Left ventricle myocardium inferior (tissue), 1 donor: ENCODE measurements at regions not wholly inside any gene's neighbourhood (a gene's known extent, or its start where the extent isn't known, plus 50 kb on each side); places are given as distances from the start of the nearest gene placed in this dataset.

Source experiments
- DNase-seq: peaks from one replicate; pipeline ENCODE4 v3.0.0-alpha.2; 2020
- H3K27ac ChIP-seq: fragments of 200-600 bp; replicated peaks from 2 replicates; pipeline ENCODE4 v1.8.0; 2021
- H3K27me3 ChIP-seq: fragments of 200-600 bp; 2 replicates; pipeline ENCODE4 v1.8.0; 2021; ENCODE audit warnings: low read depth
- H3K36me3 ChIP-seq: fragments of 200-600 bp; 2 replicates; pipeline ENCODE4 v1.8.0; 2021
- H3K4me1 ChIP-seq: fragments of 200-600 bp; 2 replicates; pipeline ENCODE4 v1.8.0; 2021
- H3K4me3 ChIP-seq: fragments of 200-600 bp; 2 replicates; pipeline ENCODE4 v1.8.0; 2021; ENCODE audit warnings: mild to moderate bottlenecking, moderate library complexity
- H3K9me3 ChIP-seq: fragments of 200-600 bp; replicated peaks from 2 replicates; pipeline ENCODE4 v1.8.0; 2021
- intact Hi-C: fragments of 100-400 bp; cut with micrococcal nuclease; formaldehyde crosslinking; loops from one replicate; pipeline ENCODE4 v1.11.0; 2022
- TF ChIP-seq, protein P1 (sequence below): fragments of 200-600 bp; IDR thresholded peaks from 2 replicates; pipeline ENCODE4 v1.8.0; 2021; ENCODE audit warnings: antibody characterized with exemption, mild to moderate bottlenecking, borderline replicate concordance
- donor health status: DM: no; HTN: yes; CAD: no; lungs with severe emphysema.

DNA sequence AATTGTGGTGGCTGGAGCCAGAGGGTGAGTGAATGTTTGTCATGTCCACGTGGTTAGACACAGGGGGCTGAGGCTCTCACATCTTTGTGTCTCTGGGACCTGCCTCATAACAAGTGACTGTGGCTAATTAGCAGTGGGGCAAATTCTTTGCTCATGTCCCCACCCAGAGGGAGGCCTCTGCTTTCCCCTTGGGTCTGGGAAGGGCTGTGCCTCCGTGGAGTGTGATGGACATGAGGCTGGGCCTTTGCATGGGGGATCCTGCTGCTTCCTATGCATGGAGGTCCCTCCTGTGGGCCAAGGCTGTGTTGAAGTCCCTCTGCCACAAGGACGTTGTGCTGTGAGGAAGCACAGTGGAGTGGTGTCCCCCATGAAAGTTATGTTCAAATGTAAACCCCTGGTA is 327.4 kb upstream of the SHH start:
- DNase-seq: no peak
- H3K9me3 ChIP-seq: peaks cover 13% of the 10 kb centered on the region

GRCh38 chr7:156139112-156139511 is 326.8 kb upstream of the SHH start:
- H3K4me1 ChIP-seq: no peaks in the 10 kb centered on the region
- H3K27ac ChIP-seq: no peak overlapping the region
- no peaks in the 10 kb centered on the region for H3K36me3 ChIP-seq
- intact Hi-C loops: no loop called here
- peaks cover 67% of the 10 kb centered on the region for H3K27me3 ChIP-seq
- H3K4me3 ChIP-seq: no peak overlapping the region
- peaks cover 13% of the 10 kb centered on the region for H3K9me3 ChIP-seq
- TF ChIP-seq, protein P1, sequence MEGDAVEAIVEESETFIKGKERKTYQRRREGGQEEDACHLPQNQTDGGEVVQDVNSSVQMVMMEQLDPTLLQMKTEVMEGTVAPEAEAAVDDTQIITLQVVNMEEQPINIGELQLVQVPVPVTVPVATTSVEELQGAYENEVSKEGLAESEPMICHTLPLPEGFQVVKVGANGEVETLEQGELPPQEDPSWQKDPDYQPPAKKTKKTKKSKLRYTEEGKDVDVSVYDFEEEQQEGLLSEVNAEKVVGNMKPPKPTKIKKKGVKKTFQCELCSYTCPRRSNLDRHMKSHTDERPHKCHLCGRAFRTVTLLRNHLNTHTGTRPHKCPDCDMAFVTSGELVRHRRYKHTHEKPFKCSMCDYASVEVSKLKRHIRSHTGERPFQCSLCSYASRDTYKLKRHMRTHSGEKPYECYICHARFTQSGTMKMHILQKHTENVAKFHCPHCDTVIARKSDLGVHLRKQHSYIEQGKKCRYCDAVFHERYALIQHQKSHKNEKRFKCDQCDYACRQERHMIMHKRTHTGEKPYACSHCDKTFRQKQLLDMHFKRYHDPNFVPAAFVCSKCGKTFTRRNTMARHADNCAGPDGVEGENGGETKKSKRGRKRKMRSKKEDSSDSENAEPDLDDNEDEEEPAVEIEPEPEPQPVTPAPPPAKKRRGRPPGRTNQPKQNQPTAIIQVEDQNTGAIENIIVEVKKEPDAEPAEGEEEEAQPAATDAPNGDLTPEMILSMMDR: no peak
- DNase-seq: no peak

More for the DNA sequence above, 327.4 kb upstream of the SHH start:
- H3K36me3 ChIP-seq: no peaks in the 10 kb centered on the region
- peaks cover 72% of the 10 kb centered on the region for H3K27me3 ChIP-seq
- TF ChIP-seq, protein P1: no peak
- no peaks in the 10 kb centered on the region for H3K4me1 ChIP-seq
- H3K27ac ChIP-seq: no peak overlapping the region
- H3K4me3 ChIP-seq: no peak overlapping the region
- intact Hi-C loops: no loop called here

DNA sequence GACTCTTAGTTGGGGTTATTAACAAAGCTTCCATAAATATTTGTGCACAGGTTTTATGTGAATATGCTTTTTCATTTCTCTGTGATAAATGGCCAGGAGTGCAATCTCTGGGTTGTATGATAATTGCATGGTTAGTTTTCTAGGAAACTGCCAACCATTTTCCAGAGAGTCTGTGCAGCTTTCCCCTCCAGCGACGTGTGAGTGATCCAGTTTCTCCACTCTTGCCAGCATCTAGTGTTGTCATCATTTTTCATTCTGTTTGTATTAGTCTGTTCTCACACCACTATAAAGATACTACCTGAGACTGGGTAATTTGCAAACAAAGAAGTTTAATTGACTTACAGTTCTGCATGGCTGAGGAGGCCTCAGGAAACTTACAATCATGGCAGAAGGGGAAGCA is 319.6 kb upstream of the SHH start:
- Histone ChIP-seq H3K27ac (no peak overlapping the region), H3K4me3 (no peak overlapping the region), H3K4me1 (no peaks in the 10 kb centered on the region), H3K36me3 (no peaks in the 10 kb centered on the region), H3K9me3 (peaks cover 14% of the 10 kb centered on the region), H3K27me3 (peaks cover 23% of the 10 kb centered on the region)
- intact Hi-C loops: no loop called here
- no peak for DNase-seq
- TF ChIP-seq, protein P1: no peak

GRCh38 chr7:156129522-156129921 is 317.3 kb upstream of the SHH start:
- intact Hi-C loops: no loop called here
- Histone ChIP-seq H3K36me3 (no peaks in the 10 kb centered on the region), H3K4me3 (no peak overlapping the region), H3K9me3 (peaks cover 11% of the 10 kb centered on the region), H3K4me1 (no peaks in the 10 kb centered on the region), H3K27me3 (peaks cover 23% of the 10 kb centered on the region), H3K27ac (no peak overlapping the region)
- DNase-seq: no peak
- TF ChIP-seq, protein P1: no peak

DNA sequence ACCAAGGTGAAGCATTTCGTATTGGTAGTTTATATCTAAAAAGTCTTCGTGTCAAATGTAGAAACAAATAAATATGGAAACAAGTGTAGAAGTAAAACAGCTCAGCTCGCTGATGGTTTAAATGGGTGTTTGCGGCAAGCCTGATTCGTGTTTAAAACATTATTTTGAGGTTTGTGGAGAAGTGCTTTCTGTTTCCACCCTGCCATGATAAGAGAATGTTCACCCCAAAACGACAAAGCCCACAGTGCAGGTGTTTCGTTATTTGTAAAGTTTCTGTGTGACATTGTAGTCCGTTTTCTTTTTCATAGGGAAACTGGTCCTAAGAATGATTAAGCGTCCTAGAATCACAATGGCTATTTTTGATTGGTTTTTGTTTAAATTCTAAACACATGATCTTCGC is 316.2 kb upstream of the SHH start:
- intact Hi-C loops: no loop called here
- no peak overlapping the region for H3K27ac ChIP-seq
- H3K27me3 ChIP-seq: peaks cover 28% of the 10 kb centered on the region
- H3K4me3 ChIP-seq: no peak overlapping the region
- no peaks in the 10 kb centered on the region for H3K4me1 ChIP-seq
- peaks cover 10% of the 10 kb centered on the region for H3K9me3 ChIP-seq
- no peaks in the 10 kb centered on the region for H3K36me3 ChIP-seq
- DNase-seq: no peak
- TF ChIP-seq, protein P1: no peak
